ENCODE measurements at regions not wholly inside any gene's neighbourhood (a gene's known extent, or its start where the extent isn't known, plus 50 kb on each side); places are given as distances from the start of the nearest gene placed in this dataset.
"Not testable (repeated sequence)": the region's sequence is repeated elsewhere in the genome, so short reads cannot be mapped to it uniquely, and the experiment has no call there.

GRCh38 chrY:13627323-13627722 lies 76.4 kb upstream of the TMSB4Y start:
- DNase-seq (ENCODE audit: low read depth); in situ Hi-C loops (cut with HindIII; ENCODE audit: low pct_unique_long_range_greater_than_20kb, low sequenced_read_pairs): not testable (repeated sequence)

DNA sequence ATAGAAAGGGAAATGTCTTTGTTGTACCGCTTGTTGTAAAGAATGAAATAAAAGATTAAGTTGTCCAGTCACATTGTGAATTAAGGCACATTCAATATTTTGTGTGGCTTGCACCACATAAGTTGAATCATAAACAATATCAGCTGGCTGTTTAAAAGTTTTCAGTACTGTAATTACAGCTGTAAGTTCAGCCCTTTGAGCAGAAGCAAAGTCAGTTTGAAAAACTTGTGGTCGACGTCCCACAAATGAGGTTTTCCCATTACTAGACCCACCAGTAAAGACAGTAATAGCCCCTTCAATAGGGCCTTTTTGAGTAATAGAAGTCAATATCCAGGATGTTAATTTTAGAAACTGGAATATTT lies 87.8 kb upstream of the TMSB4Y start:
- in situ Hi-C loops (cut with HindIII; ENCODE audit: low pct_unique_long_range_greater_than_20kb, low sequenced_read_pairs) = no loop called here
- no peak for DNase-seq (ENCODE audit: low read depth)

DNA sequence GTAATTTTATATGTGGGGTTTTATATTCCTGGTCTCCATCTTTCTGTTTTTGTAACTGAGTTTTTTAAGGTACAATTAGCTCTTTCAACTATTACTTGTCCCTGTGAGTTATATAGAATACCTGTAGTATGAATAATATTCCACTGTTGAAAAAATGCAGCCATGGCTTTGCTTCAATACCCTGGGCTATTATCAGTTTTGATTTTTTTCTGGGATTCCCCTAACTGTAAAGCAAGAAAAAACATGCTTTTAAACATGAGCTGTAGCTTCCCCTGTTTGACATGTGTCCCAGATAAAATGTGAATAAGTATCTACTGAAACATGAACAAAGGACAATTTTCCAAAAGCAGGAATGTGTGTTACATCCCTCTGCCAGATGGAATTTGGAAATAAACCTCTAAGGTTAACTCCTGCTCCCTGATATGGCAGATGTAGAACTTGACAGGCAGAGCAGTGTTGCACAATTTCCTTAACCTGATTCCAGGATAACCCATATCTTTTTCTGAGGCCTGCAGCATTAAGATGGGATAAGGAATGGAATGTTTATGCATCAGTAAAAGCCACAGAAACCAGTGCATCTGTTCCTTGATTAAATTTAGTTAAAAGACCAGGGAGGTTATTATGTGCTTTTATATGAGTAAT lies 88.3 kb upstream of the TMSB4Y start:
- in situ Hi-C loops (cut with HindIII; ENCODE audit: low pct_unique_long_range_greater_than_20kb, low sequenced_read_pairs) = no loop called here
- no peak for DNase-seq (ENCODE audit: low read depth)

DNA sequence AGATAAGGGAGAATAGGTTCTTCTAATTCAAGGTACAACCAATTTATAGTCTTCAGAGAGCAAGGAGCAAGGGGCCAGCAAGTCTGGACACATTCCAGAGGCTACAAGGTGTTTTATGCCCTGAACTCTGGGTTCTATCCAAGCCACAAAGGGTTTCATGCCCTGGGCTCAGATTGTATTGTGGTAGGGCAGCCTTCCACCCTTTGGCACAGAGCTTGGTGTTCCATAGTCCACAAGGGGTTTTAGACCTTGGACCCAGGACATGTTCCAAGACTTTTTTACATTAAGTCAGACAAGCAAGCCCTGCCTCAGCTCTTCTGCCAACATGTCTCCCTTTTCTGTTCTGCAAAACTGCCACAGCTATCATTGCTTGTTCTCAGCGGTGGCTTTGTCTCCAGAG lies 90.8 kb upstream of the TMSB4Y start:
- in situ Hi-C loops (cut with HindIII; ENCODE audit: low pct_unique_long_range_greater_than_20kb, low sequenced_read_pairs) = no loop called here
- DNase-seq (ENCODE audit: low read depth) = no peak

GRCh38 chrY:13611965-13612364 lies 91.7 kb upstream of the TMSB4Y start:
- in situ Hi-C loops (cut with HindIII; ENCODE audit: low pct_unique_long_range_greater_than_20kb, low sequenced_read_pairs) = no loop called here
- no peak for DNase-seq (ENCODE audit: low read depth)

DNA sequence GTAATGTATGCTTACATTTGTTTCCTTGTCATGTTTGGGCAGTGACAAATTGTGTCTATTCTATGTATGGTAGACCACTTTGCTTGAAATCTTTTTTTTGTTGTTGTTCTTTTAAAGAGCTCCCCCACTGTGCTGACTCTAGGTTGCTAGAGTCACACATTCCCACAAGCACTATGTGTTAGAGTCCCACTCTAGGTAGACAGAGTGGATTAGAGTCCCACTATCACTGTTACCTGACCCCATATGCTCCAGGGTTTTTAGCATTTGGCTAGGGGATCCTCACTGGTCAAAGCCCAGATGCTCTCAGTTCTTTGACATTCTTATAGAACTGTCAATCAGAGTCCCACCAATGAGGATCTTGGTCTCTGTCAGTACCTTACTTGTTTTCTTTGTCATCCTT lies 111.2 kb upstream of the TMSB4Y start:
- DNase-seq (ENCODE audit: low read depth) = no peak
- in situ Hi-C loops (cut with HindIII; ENCODE audit: low pct_unique_long_range_greater_than_20kb, low sequenced_read_pairs) = no loop called here

GRCh38 chrY:13570931-13571330 lies 91.1 kb upstream of the UTY start:
- DNase-seq (ENCODE audit: low read depth); in situ Hi-C loops (cut with HindIII; ENCODE audit: low pct_unique_long_range_greater_than_20kb, low sequenced_read_pairs): not testable (repeated sequence)

GRCh38 chrY:13567186-13567585 lies 87.4 kb upstream of the UTY start:
- in situ Hi-C loops (cut with HindIII; ENCODE audit: low pct_unique_long_range_greater_than_20kb, low sequenced_read_pairs) = no loop called here

DNA sequence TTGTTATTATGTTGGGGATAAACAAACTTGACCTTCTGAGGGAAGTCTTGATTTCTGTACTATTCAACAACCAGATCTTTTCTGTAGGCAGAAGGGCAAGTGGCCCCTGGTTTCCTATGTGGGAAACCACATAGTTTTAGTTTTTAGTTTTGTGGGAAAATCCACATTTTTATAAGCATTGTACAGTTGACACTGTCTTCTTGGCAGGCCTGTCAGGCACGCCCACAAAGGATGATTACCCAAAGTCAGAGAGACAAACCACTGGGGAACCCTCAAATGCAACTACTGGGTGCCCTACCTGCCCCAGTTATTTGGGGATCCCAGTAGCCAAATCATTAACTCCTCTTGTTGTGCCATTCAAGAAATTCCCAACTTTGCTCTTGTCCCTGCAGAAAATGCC lies 75.1 kb upstream of the UTY start:
- in situ Hi-C loops (cut with HindIII; ENCODE audit: low pct_unique_long_range_greater_than_20kb, low sequenced_read_pairs) = no loop called here
- no peak for DNase-seq (ENCODE audit: low read depth)

More at GRCh38 chrY:13567186-13567585, 87.4 kb upstream of the UTY start:
- DNase-seq (ENCODE audit: low read depth) = no peak

- in situ Hi-C loops (cut with HindIII; ENCODE audit: low pct_unique_long_range_greater_than_20kb, low sequenced_read_pairs) = no loop called here
- peak; percentile 5 for DNase-seq (ENCODE audit: low read depth)
These were observed 72.7 kb upstream of the UTY start for GRCh38 chrY:13552393-13553116.

DNA sequence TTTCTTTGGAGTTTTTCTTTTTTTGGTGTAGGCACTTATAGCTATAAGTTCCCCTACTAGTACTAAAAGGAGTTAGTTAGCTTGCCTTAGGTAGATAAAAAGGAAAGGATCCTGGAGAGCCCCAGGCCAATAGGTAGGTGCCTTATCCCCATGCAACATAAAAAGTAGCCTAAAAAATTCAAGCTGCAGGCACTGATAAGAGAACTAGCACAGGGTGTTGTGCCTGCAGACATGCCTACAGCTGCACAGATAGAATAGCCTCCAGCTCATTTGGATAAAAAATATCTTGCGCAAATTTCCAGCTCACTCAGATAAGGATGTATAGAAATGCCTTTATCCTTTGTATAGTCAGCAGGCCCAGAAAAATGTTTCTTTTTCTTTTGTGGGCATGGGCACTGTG lies 71.4 kb upstream of the UTY start:
- in situ Hi-C loops (cut with HindIII; ENCODE audit: low pct_unique_long_range_greater_than_20kb, low sequenced_read_pairs) = no loop called here
- no peak for DNase-seq (ENCODE audit: low read depth)

GRCh38 chrY:13544491-13544890 lies 64.7 kb upstream of the UTY start:
- no peak for DNase-seq (ENCODE audit: low read depth)
- in situ Hi-C loops (cut with HindIII; ENCODE audit: low pct_unique_long_range_greater_than_20kb, low sequenced_read_pairs) = no loop called here

GRCh38 chrY:13537919-13538318 lies 58.1 kb upstream of the UTY start:
- DNase-seq (ENCODE audit: low read depth) = no peak
- in situ Hi-C loops (cut with HindIII; ENCODE audit: low pct_unique_long_range_greater_than_20kb, low sequenced_read_pairs) = no loop called here
